DOHH2 (cell line): ENCODE measurements at regions not wholly inside any gene's neighbourhood (a gene's known extent, or its start where the extent isn't known, plus 50 kb on each side); places are given as distances from the start of the nearest gene placed in this dataset.

Source experiments
- H3F3A ChIP-seq: fragments of 200-600 bp; sonication (generic), shearing (Covaris generic); 2 replicates; pipeline ENCODE4 v1.6.0; 2016; ENCODE audit warnings: antibody characterized with exemption, mild to moderate bottlenecking; ENCODE audit not compliant: control insufficient read depth, insufficient read depth
- H3K27ac ChIP-seq: fragments of 200-600 bp; sonication (generic); 2 replicates; pipeline ENCODE4 v1.5.1; 2014; ENCODE audit warnings: low read depth, mild to moderate bottlenecking, low read length, moderate library complexity
- H3K27me3 ChIP-seq: fragments of 200-600 bp; sonication (generic); 2 replicates; pipeline ENCODE4 v1.6.1; 2014; ENCODE audit warnings: mild to moderate bottlenecking, low read length, mixed read lengths; ENCODE audit not compliant: control insufficient read depth
- H3K36me3 ChIP-seq: fragments of 200-600 bp; sonication (generic); 2 replicates; pipeline ENCODE4 v1.6.1; 2014; ENCODE audit warnings: mild to moderate bottlenecking, low read length, moderate library complexity, mixed read lengths; ENCODE audit not compliant: control insufficient read depth
- H3K4me1 ChIP-seq: fragments of 200-600 bp; sonication (generic); 2 replicates; pipeline ENCODE4 v1.6.1; 2014; ENCODE audit warnings: mild to moderate bottlenecking, low read length, mixed read lengths; ENCODE audit not compliant: control insufficient read depth
- H3K4me2 ChIP-seq: fragments of 200-600 bp; sonication (generic); 2 replicates; pipeline ENCODE4 v1.6.0; 2014; ENCODE audit warnings: mild to moderate bottlenecking, low read length, moderate library complexity
- H3K4me3 ChIP-seq: fragments of 200-600 bp; sonication (generic); 2 replicates; pipeline ENCODE4 v1.5.1; 2014; ENCODE audit warnings: mild to moderate bottlenecking, low read length, mixed read lengths
- H3K79me2 ChIP-seq: fragments of 200-600 bp; sonication (generic); 2 replicates; pipeline ENCODE4 v1.6.1; 2014; ENCODE audit warnings: mild to moderate bottlenecking, low read length, mixed read lengths; ENCODE audit not compliant: control insufficient read depth
- H3K9me2 ChIP-seq: fragments of 200-600 bp; sonication (generic); replicated peaks from 2 replicates; pipeline ENCODE4 v1.6.1; 2014; ENCODE audit warnings: mild to moderate bottlenecking, low read length, mixed read lengths; ENCODE audit not compliant: control insufficient read depth
- H3K9me3 ChIP-seq: fragments of 200-600 bp; sonication (generic); 2 replicates; pipeline ENCODE4 v1.6.1; 2014; ENCODE audit warnings: antibody characterized with exemption, low read length, mixed read lengths; ENCODE audit not compliant: control insufficient read depth, insufficient read depth
- H4K20me1 ChIP-seq: fragments of 200-600 bp; sonication (generic); 2 replicates; pipeline ENCODE4 v1.6.0; 2014; ENCODE audit warnings: low read depth, mild to moderate bottlenecking, antibody characterized with exemption, low read length, moderate library complexity; ENCODE audit not compliant: control insufficient read depth, insufficient read depth
- CTCF ChIP-seq: fragments of 200-600 bp; sonication (generic); IDR thresholded peaks from one replicate; pipeline ENCODE4 v1.5.1; 2014; ENCODE audit warnings: antibody characterized with exemption, mild to moderate bottlenecking, low read depth, low read length; ENCODE audit not compliant: poor library complexity, severe bottlenecking
- EZH2phosphoT487 ChIP-seq: fragments of 200-600 bp; sonication (generic); IDR thresholded peaks from 2 replicates; pipeline ENCODE4 v1.6.1; 2017; ENCODE audit warnings: borderline replicate concordance, mild to moderate bottlenecking, antibody characterized with exemption, low read length, moderate library complexity, mixed read lengths

- TF ChIP-seq CTCF: no peak
- no peak for TF ChIP-seq EZH2phosphoT487
- Histone ChIP-seq H4K20me1 (no peaks in the 10 kb centered on the region), H3K27ac (no peak overlapping the region), H3K36me3 (no peaks in the 10 kb centered on the region), H3K9me3 (no peaks in the 10 kb centered on the region; the same call in 1 of the 2 replicates), H3K4me1 (no peaks in the 10 kb centered on the region), H3K4me2 (no peak overlapping the region), H3K79me2 (no peaks in the 10 kb centered on the region), H3K9me2 (no peaks in the 10 kb centered on the region), H3K4me3 (no peak overlapping the region), H3K27me3 (0 out of 2 replicates have a peak, but pooled peaks cover 3% of the 10 kb centered on the region), H3F3A (no peaks in the 10 kb centered on the region)
These were observed 433.2 kb upstream of the DEPDC1 start for GRCh38 chr1:68930101-68930500.

- no peak for TF ChIP-seq EZH2phosphoT487
- no peak for TF ChIP-seq CTCF
- Histone ChIP-seq H3K4me1 (no peaks in the 10 kb centered on the region), H3K4me3 (no peak overlapping the region), H3K9me2 (no peaks in the 10 kb centered on the region), H3K9me3 (no peaks in the 10 kb centered on the region; the same call in 1 of the 2 replicates), H3K36me3 (no peaks in the 10 kb centered on the region), H3F3A (no peaks in the 10 kb centered on the region), H3K27me3 (0 out of 2 replicates have a peak, but pooled peaks cover 3% of the 10 kb centered on the region), H4K20me1 (no peaks in the 10 kb centered on the region), H3K4me2 (no peak overlapping the region), H3K27ac (no peak overlapping the region), H3K79me2 (no peaks in the 10 kb centered on the region)
These were observed 439.6 kb upstream of the DEPDC1 start for GRCh38 chr1:68936530-68936929.

GRCh38 chr1:68938051-68938666, 441.3 kb upstream of the DEPDC1 start:
- Histone ChIP-seq H3K36me3 (no peaks in the 10 kb centered on the region), H3K4me2 (no peak overlapping the region), H3F3A (no peaks in the 10 kb centered on the region), H3K9me2 (no peaks in the 10 kb centered on the region), H3K4me3 (no peak overlapping the region), H4K20me1 (no peaks in the 10 kb centered on the region), H3K79me2 (no peaks in the 10 kb centered on the region), H3K9me3 (no peaks in the 10 kb centered on the region; the same call in 1 of the 2 replicates), H3K27ac (no peak overlapping the region), H3K4me1 (no peaks in the 10 kb centered on the region), H3K27me3 (0 out of 2 replicates have a peak, but pooled peaks cover 3% of the 10 kb centered on the region)
- TF ChIP-seq CTCF (no peak), EZH2phosphoT487 (no peak)
